Activated naive CD4-positive, alpha-beta T cell treated with anti-CD3 and anti-CD28 coated beads, Interleukin-2, amount 50 U/mL, for 72 hours (primary cell): ENCODE measurements at regions not wholly inside any gene's neighbourhood (a gene's known extent, or its start where the extent isn't known, plus 50 kb on each side); places are given as distances from the start of the nearest gene placed in this dataset.

ENCODE experiments used
- ATAC-seq, 2 donors: fragments of 150-1000 bp; cut with Tn5 transposase; 2 replicates each; pipeline ENCODE4 v1.10.0; 2021; ENCODE audit warnings: mild to moderate bottlenecking in 2 of 2, moderate library complexity in 2 of 2
- DNase-seq, 2 donors: peaks; one replicate each; pipeline ENCODE4 v3.0.0; 2021 to 2022; ENCODE audit warnings: low spot score in 2 of 2
- H3K27ac Mint-ChIP-seq, 2 donors: one replicate each; pipeline ENCODE4 v1.8.0; 2022; ENCODE audit warnings: mild to moderate bottlenecking in 2 of 2, mixed read lengths in 2 of 2
- H3K36me3 Mint-ChIP-seq, 2 donors: one replicate each; pipeline ENCODE4 v1.8.0; 2022; ENCODE audit warnings: mixed read lengths in 2 of 2
- H3K9me3 Mint-ChIP-seq, 2 donors: one replicate each; pipeline ENCODE4 v1.8.0; 2022; ENCODE audit warnings: mixed read lengths in 2 of 2

DNA sequence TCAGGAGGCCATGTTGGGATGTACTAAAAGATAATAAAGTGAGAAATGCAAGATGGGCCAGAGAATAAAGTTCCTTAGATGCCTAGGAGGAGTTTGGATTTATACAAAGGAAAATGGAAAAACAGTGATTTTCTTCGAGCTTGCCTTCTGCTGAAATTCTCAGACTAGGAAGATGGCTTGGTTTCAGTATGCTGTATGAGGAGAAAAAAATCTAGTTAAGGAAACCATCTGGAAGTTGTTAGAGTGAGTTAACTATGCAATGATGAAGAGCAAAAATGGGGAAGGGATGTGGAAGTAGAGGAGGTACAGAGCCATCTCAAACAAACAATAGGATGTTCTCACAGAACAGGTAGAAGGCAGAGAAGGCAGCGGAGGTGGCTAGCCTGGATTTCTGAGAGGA lies 162.9 kb upstream of the FTMT start:
- H3K9me3 Mint-ChIP-seq = peaks cover 9% of the 10 kb centered on the region in 2 donors
- H3K27ac Mint-ChIP-seq = no peak overlapping the region
- ATAC-seq (no peak), DNase-seq (no peak)
- no peaks in the 10 kb centered on the region for H3K36me3 Mint-ChIP-seq

DNA sequence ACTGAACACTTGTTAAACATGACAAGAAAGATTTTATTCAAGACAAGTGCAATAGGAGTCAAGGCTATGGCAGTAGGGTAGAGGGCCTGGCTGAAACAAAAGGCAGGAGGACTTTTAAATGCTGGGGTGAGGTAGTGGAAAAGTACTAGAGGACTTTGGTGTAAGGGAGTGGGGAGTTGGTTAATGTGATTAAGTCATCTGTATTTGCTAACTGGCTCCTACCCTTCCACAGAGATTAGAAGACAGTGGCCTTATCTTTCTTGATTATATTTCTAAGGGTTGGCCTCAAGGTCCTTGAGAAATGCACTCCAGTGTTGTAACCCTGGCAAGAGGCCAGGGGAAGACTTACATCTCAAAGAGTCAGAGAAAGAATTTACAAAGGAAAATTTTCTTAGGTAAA lies 160.2 kb upstream of the FTMT start:
- Mint-ChIP-seq H3K9me3 (peaks cover 9% of the 10 kb centered on the region in 2 donors), H3K36me3 (no peaks in the 10 kb centered on the region), H3K27ac (no peak overlapping the region)
- ATAC-seq (no peak), DNase-seq (no peak)

- ATAC-seq (no peak), DNase-seq (no peak)
- Mint-ChIP-seq H3K9me3 (peaks cover 9% of the 10 kb centered on the region in 2 donors), H3K27ac (no peak overlapping the region), H3K36me3 (no peaks in the 10 kb centered on the region)
Measured at GRCh38 chr5:121692158-121692557, 159.5 kb upstream of the FTMT start.

DNA sequence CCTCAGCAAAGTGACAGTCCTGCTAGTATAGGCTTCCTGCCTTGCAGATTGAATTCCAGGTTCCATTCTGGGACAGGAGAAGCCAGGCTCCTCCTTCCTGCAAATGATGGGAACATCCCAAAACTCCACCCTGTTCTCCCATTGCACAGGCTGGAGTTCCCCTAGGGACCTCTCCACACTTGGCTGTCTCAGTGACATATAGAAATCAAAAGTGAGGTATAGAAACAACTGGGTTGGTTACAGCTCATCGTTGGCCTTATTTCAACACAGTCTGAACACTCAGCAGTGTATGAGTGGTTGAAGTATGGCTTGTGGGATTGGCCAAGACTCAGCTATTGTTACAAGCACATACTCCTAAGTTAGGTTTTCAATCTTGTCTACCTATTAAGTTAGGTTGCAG lies 157.8 kb upstream of the FTMT start:
- no peaks in the 10 kb centered on the region for H3K36me3 Mint-ChIP-seq
- DNase-seq (no peak), ATAC-seq (no peak)
- peaks cover 2% of the 10 kb centered on the region in 2 donors for H3K9me3 Mint-ChIP-seq
- no peak overlapping the region for H3K27ac Mint-ChIP-seq

DNA sequence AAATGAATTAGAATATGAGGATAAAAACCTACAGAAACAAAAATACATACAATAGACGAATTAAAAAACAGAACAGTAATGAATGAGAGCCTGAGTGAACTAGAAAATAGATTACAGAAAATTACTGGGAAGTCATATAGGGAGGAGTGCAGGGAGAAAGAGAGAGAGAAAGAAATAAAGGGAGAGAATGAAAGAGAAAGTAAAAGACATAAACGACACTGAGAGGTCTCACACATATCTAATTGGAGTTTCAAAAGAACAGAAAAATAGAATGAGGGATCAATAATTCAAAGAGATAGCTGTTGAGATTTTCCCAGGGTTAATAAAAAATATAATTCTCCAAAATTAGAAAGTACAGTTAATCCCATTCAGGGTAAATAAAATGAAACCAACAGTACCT lies 156.4 kb upstream of the FTMT start:
- DNase-seq (no peak), ATAC-seq (no peak)
- H3K9me3 Mint-ChIP-seq = no peaks in the 10 kb centered on the region
- H3K27ac Mint-ChIP-seq = no peak overlapping the region
- no peaks in the 10 kb centered on the region for H3K36me3 Mint-ChIP-seq

GRCh38 chr5:121698690-121699089 lies 153.0 kb upstream of the FTMT start:
- H3K9me3 Mint-ChIP-seq = no peaks in the 10 kb centered on the region
- DNase-seq (no peak), ATAC-seq (no peak)
- H3K36me3 Mint-ChIP-seq = no peaks in the 10 kb centered on the region
- H3K27ac Mint-ChIP-seq = no peak overlapping the region

- no peaks in the 10 kb centered on the region for H3K36me3 Mint-ChIP-seq
- DNase-seq = no peak
- H3K27ac Mint-ChIP-seq = no peak overlapping the region
- H3K9me3 Mint-ChIP-seq = peaks cover 0 to 6% of the 10 kb centered on the region in 2 donors
- no peak for ATAC-seq
Measured at GRCh38 chr5:121701731-121702130, 150.0 kb upstream of the FTMT start.

GRCh38 chr5:121702682-121703081 lies 149.0 kb upstream of the FTMT start:
- Mint-ChIP-seq H3K27ac (no peak overlapping the region), H3K36me3 (no peaks in the 10 kb centered on the region), H3K9me3 (peaks cover 0 to 6% of the 10 kb centered on the region in 2 donors)
- no peak for ATAC-seq
- DNase-seq = no peak

DNA sequence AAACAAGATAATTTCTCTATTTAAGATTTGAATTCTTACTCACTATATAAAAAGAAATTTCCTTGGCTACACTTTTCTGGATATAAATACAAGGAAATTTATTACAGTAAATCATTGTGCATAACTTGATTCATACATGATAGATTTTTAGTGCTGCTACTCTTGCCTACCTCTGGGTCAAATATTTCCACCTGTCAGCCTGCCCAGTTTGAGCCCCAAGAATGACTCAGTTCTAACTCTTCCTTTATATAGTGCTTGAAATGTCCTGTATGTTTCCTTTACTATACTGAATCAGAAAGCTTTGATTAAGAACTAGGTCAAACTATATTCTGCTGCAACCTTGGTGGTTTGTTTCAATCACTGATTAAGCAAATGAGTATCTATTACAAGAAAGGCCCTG lies 147.4 kb upstream of the FTMT start:
- Mint-ChIP-seq H3K9me3 (peaks cover 0 to 9% of the 10 kb centered on the region in 2 donors), H3K36me3 (no peaks in the 10 kb centered on the region), H3K27ac (no peak overlapping the region)
- DNase-seq = no peak
- no peak for ATAC-seq

- no peaks in the 10 kb centered on the region for H3K36me3 Mint-ChIP-seq
- no peak for DNase-seq
Measured at GRCh38 chr5:121706686-121707085, 145.0 kb upstream of the FTMT start.

GRCh38 chr5:121707178-121707577 lies 144.5 kb upstream of the FTMT start:
- Mint-ChIP-seq H3K27ac (no peak overlapping the region), H3K36me3 (no peaks in the 10 kb centered on the region), H3K9me3 (peaks cover 5 to 17% of the 10 kb centered on the region in 2 donors)
- DNase-seq = no peak
- no peak for ATAC-seq

More at GRCh38 chr5:121706686-121707085, 145.0 kb upstream of the FTMT start:
- no peak for ATAC-seq
- peaks cover under 1 to 12% of the 10 kb centered on the region in 2 donors for H3K9me3 Mint-ChIP-seq
- H3K27ac Mint-ChIP-seq = no peak overlapping the region

DNA sequence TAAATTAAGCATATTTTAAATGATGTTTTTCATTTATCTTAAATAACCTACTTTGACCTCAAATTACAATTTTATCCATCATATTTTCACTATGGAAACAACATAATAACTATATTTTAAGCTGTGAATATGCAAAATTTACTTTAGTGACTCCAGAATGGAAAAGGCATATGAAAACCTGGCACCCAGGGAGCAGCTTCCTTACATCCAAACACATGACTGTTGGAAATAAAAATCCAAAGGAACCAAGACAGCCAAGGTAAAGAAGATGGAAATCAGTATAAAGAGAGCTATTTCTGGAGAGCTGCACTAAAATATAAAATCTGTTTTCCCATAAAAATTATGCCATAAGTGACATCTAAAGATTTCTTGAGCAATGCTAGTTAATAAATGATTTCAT lies 140.3 kb upstream of the FTMT start:
- peaks cover 18 to 21% of the 10 kb centered on the region in 2 donors for H3K9me3 Mint-ChIP-seq
- DNase-seq (no peak), ATAC-seq (no peak)
- no peak overlapping the region for H3K27ac Mint-ChIP-seq
- H3K36me3 Mint-ChIP-seq = no peaks in the 10 kb centered on the region

- ATAC-seq (no peak), DNase-seq (no peak)
- Mint-ChIP-seq H3K36me3 (no peaks in the 10 kb centered on the region), H3K27ac (no peak overlapping the region), H3K9me3 (peaks cover 12 to 17% of the 10 kb centered on the region in 2 donors)
Measured at GRCh38 chr5:121719255-121719654, 132.4 kb upstream of the FTMT start.

DNA sequence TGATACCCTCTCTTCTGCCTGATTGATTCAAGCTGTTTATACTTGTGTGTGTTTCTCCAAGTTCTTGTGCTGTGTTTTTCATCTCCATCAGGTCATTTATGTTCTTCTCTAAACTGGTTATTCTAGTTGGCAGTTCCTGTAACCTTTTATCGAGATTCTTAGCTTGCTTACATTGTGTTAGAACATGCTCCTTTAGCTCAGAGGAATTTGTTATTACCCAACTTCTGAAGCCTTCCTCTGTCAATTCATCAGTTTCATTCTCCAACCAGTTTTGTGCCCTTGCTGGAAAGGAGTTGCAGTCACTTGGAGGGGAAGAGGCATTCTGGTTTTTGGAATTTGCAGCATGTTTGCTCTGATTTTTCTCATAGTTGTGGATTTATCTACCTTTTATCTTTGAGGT lies 126.2 kb upstream of the FTMT start:
- no peak for ATAC-seq
- no peak for DNase-seq
- Mint-ChIP-seq H3K27ac (no peak overlapping the region), H3K9me3 (peaks cover 7 to 19% of the 10 kb centered on the region in 2 donors), H3K36me3 (peaks cover 0 to 12% of the 10 kb centered on the region in 2 donors)

- Mint-ChIP-seq H3K36me3 (peaks cover 0 to 12% of the 10 kb centered on the region in 2 donors), H3K9me3 (peaks cover 0 to 14% of the 10 kb centered on the region in 2 donors), H3K27ac (no peak overlapping the region)
- DNase-seq (no peak), ATAC-seq (no peak)
Measured at GRCh38 chr5:121726991-121727390, 124.7 kb upstream of the FTMT start.

- Mint-ChIP-seq H3K27ac (no peak overlapping the region), H3K9me3 (peaks cover 0 to 4% of the 10 kb centered on the region in 2 donors), H3K36me3 (peaks cover 0 to 5% of the 10 kb centered on the region in 2 donors)
- ATAC-seq (no peak), DNase-seq (no peak)
Measured at GRCh38 chr5:121731377-121731776, 120.3 kb upstream of the FTMT start.

- no peaks in the 10 kb centered on the region for H3K36me3 Mint-ChIP-seq
- DNase-seq (no peak), ATAC-seq (no peak)
- no peaks in the 10 kb centered on the region for H3K9me3 Mint-ChIP-seq
- no peak overlapping the region for H3K27ac Mint-ChIP-seq
Measured at GRCh38 chr5:121735618-121736017, 116.1 kb upstream of the FTMT start.

GRCh38 chr5:121737120-121737519 lies 114.6 kb upstream of the FTMT start:
- H3K36me3 Mint-ChIP-seq = no peaks in the 10 kb centered on the region
- H3K9me3 Mint-ChIP-seq = peaks cover 2 to 8% of the 10 kb centered on the region in 2 donors
- no peak for DNase-seq
- no peak overlapping the region for H3K27ac Mint-ChIP-seq
- ATAC-seq = no peak

DNA sequence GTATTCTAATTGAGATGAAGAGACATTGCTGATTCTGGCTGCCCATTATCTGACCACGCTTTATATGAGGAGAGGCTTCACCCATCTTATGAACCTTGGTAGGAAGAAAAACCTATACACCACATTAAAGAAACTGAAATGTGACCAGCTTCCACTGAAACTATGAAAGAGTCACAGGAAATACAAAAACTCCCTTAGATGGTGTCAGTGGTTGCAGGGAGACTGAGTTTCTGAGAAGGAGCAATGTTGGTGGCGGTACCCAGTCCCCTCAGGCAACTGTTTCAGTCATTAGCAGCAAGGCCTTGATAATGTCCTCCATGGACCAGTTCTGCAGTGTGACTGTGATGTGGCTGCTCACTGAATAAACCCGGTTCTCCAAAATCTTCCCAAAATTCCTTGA lies 110.5 kb upstream of the FTMT start:
- ATAC-seq (no peak), DNase-seq (no peak)
- no peak overlapping the region for H3K27ac Mint-ChIP-seq
- no peaks in the 10 kb centered on the region for H3K36me3 Mint-ChIP-seq
- peaks cover 5 to 11% of the 10 kb centered on the region in 2 donors for H3K9me3 Mint-ChIP-seq
